ENCODE measurements at regions not wholly inside any gene's neighbourhood (a gene's known extent, or its start where the extent isn't known, plus 50 kb on each side); places are given as distances from the start of the nearest gene placed in this dataset.
"Not testable (repeated sequence)": the region's sequence is repeated elsewhere in the genome, so short reads cannot be mapped to it uniquely, and the experiment has no call there.

DNA sequence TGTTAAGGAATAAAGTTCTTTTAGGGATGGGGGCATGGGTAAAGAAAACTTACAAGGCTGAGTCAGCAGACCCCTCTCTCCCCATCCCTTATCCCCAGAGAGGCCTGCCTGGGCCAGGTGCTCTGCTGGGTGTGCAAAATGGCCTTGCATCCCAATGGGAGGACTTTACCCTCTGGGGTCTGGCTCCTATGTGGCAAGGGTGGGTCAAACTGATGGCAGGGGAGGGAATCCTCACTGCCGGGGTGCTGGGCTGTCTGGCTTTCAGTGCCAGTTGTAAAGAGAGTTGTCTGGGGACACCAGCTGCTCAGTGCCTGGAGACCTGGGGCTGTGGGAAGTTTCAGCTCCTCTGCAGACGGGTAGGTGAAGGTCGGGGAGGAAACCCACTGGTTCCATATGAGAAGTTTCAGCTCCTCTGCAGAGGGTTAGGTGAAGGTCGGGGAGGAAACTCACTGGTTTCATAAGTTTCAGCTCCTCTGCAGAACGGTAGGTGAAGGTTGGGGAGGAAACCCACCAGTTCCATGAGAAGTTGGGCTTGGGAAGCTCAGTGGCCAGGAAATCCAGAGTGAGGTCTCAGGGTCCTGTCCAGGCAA is 127.2 kb upstream of the PODXL start:
- no peaks in the 10 kb centered on the region for H3K36me3 ChIP-seq (replicated peaks; ENCODE audit: low read depth, low read length)
- TF ChIP-seq CTCF (IDR thresholded peaks at IDR 0.05; ENCODE audit: low read depth, low read length) (no peak), EZH2phosphoT487 (IDR thresholded peaks at IDR 0.05; ENCODE audit: low read depth) (no peak)
- no peaks in the 10 kb centered on the region for H3K4me1 ChIP-seq (ENCODE audit: low read length)
- H3K9ac ChIP-seq (ENCODE audit: low read length): no peak overlapping the region
- H4K20me1 ChIP-seq (ENCODE audit: insufficient read depth, low read length): no peaks in the 10 kb centered on the region; the same call in 1 of the 2 replicates
- no peak overlapping the region for H3K4me2 ChIP-seq (ENCODE audit: low read length)
- H3K27ac ChIP-seq (ENCODE audit: low read length): no peak overlapping the region
- no peak overlapping the region for H2AFZ ChIP-seq (ENCODE audit: low read depth, low read length)
- H3K9me3 ChIP-seq (ENCODE audit: insufficient read depth, low read length): no peaks in the 10 kb centered on the region
- H3K79me2 ChIP-seq (ENCODE audit: low read length): no peaks in the 10 kb centered on the region
- H3K4me3 ChIP-seq (ENCODE audit: low read length): no peak overlapping the region
- H3K27me3 ChIP-seq (ENCODE audit: low read depth, low read length): peaks cover 31% of the 10 kb centered on the region

DNA sequence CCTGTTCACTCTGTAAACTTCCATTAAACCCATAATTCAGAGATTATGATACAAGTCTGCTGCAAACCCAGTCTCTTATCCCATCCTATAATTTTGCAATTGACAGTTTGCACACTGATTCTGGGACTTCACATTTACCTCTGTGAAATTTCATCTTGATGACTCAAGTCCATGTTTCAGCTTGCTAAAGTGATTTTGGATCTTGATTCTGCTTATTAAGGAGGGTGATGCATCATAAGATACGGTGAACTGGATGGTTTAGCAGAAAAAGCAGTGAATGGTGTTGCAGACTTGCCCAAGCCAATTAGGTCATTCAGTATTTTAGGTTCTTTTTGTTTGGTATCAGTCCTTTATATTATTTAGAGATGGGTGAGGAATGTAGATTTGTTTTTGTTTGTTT is 125.5 kb upstream of the PODXL start:
- Histone ChIP-seq H4K20me1 (ENCODE audit: insufficient read depth, low read length) (no peaks in the 10 kb centered on the region; the same call in 1 of the 2 replicates), H3K27ac (ENCODE audit: low read length) (no peak overlapping the region), H3K9ac (ENCODE audit: low read length) (no peak overlapping the region), H3K79me2 (ENCODE audit: low read length) (no peaks in the 10 kb centered on the region), H3K27me3 (ENCODE audit: low read depth, low read length) (peaks cover 31% of the 10 kb centered on the region), H3K36me3 (replicated peaks; ENCODE audit: low read depth, low read length) (no peaks in the 10 kb centered on the region), H3K4me3 (ENCODE audit: low read length) (no peak overlapping the region), H3K9me3 (ENCODE audit: insufficient read depth, low read length) (no peaks in the 10 kb centered on the region), H2AFZ (ENCODE audit: low read depth, low read length) (no peak overlapping the region), H3K4me1 (ENCODE audit: low read length) (no peaks in the 10 kb centered on the region), H3K4me2 (ENCODE audit: low read length) (no peak overlapping the region)
- TF ChIP-seq CTCF (IDR thresholded peaks at IDR 0.05; ENCODE audit: low read depth, low read length): no peak

- H3K9me3 ChIP-seq (ENCODE audit: insufficient read depth, low read length); H3K4me2 ChIP-seq (ENCODE audit: low read length); H2AFZ ChIP-seq (ENCODE audit: low read depth, low read length); H3K9ac ChIP-seq (ENCODE audit: low read length); H3K27ac ChIP-seq (ENCODE audit: low read length); H3K4me3 ChIP-seq (ENCODE audit: low read length); H3K79me2 ChIP-seq (ENCODE audit: low read length); H4K20me1 ChIP-seq (ENCODE audit: insufficient read depth, low read length); H3K4me1 ChIP-seq (ENCODE audit: low read length); H3K36me3 ChIP-seq (replicated peaks; ENCODE audit: low read depth, low read length): not testable (repeated sequence)
- H3K27me3 ChIP-seq (ENCODE audit: low read depth, low read length): peaks cover 22% of the 10 kb centered on the region
Observed at GRCh38 chr7:131679071-131679470, 122.6 kb upstream of the PODXL start.

DNA sequence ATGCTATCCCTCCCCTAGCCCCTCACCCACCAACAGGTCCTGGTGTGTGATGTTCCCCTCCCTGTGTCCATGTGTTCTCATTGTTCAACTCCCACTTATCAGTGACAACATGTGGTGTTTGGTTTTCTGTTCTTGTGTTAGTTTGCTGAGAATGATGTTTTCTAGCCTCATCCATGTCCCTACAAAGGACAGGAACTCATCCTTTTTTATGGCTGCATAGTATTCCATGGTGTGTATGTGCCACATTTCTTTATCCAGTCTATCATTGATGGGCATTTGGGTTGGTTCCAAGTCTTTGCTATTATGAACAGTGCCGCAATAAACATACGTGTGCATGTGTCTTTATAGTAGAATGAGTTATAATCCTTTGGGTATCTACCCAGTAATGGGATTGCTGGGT is 120.4 kb upstream of the PODXL start:
- H3K27me3 ChIP-seq (ENCODE audit: low read depth, low read length): peaks cover 29% of the 10 kb centered on the region
- not testable (repeated sequence) for H4K20me1 ChIP-seq (ENCODE audit: insufficient read depth, low read length); H2AFZ ChIP-seq (ENCODE audit: low read depth, low read length); H3K9ac ChIP-seq (ENCODE audit: low read length); H3K4me3 ChIP-seq (ENCODE audit: low read length); H3K4me1 ChIP-seq (ENCODE audit: low read length); H3K27ac ChIP-seq (ENCODE audit: low read length); H3K36me3 ChIP-seq (replicated peaks; ENCODE audit: low read depth, low read length); H3K4me2 ChIP-seq (ENCODE audit: low read length); H3K79me2 ChIP-seq (ENCODE audit: low read length); H3K9me3 ChIP-seq (ENCODE audit: insufficient read depth, low read length)

- no peak overlapping the region for H3K4me2 ChIP-seq (ENCODE audit: low read length)
- no peaks in the 10 kb centered on the region for H3K9me3 ChIP-seq (ENCODE audit: insufficient read depth, low read length)
- no peak overlapping the region for H2AFZ ChIP-seq (ENCODE audit: low read depth, low read length)
- no peaks in the 10 kb centered on the region for H3K4me1 ChIP-seq (ENCODE audit: low read length)
- peaks cover 46% of the 10 kb centered on the region for H3K27me3 ChIP-seq (ENCODE audit: low read depth, low read length)
- H3K36me3 ChIP-seq (replicated peaks; ENCODE audit: low read depth, low read length): no peaks in the 10 kb centered on the region
- TF ChIP-seq EZH2phosphoT487 (IDR thresholded peaks at IDR 0.05; ENCODE audit: low read depth): no peak
- no peak for TF ChIP-seq CTCF (IDR thresholded peaks at IDR 0.05; ENCODE audit: low read depth, low read length)
- no peak overlapping the region for H3K9ac ChIP-seq (ENCODE audit: low read length)
- no peak overlapping the region for H3K4me3 ChIP-seq (ENCODE audit: low read length)
- no peaks in the 10 kb centered on the region for H3K79me2 ChIP-seq (ENCODE audit: low read length)
- no peaks in the 10 kb centered on the region for H4K20me1 ChIP-seq (ENCODE audit: insufficient read depth, low read length)
- no peak overlapping the region for H3K27ac ChIP-seq (ENCODE audit: low read length)
Observed at GRCh38 chr7:131674131-131674530, 117.7 kb upstream of the PODXL start.

Measured in OCI-LY3 (cell line).